ENCODE measurements at regions not wholly inside any gene's neighbourhood (a gene's known extent, or its start where the extent isn't known, plus 50 kb on each side); places are given as distances from the start of the nearest gene placed in this dataset.

- TF ChIP-seq YY1 (IDR thresholded peaks at IDR 0.05; ENCODE audit: insufficient read depth, insufficient read length) (no peak), ZNF274 (IDR thresholded peaks at IDR 0.05; ENCODE audit: low read depth, low read length) (no peak)
Measured at GRCh38 chr5:116661419-116661818, 86.8 kb upstream of the SEMA6A start.

Data from NT2/D1 (cell line).